ENCODE measurements at regions not wholly inside any gene's neighbourhood (a gene's known extent, or its start where the extent isn't known, plus 50 kb on each side); places are given as distances from the start of the nearest gene placed in this dataset.

DNA sequence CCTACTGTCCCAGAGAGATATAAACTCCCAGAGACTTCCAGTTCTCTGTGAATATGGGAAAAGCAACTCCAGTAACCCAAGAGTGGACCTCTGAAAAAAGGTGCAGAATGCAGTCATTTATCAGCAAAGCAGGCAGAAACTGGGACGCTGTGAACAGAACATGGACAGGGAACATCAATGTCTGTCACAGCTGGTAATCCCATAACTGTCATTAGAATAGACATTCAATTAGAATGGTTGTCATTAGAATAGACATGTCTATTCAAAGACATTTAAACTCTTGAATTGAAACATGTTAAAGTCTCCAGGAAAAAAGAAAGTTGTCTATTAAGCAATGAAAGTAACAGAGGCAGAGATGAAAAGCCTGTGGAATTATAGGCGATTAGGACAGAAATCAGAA lies 302.1 kb downstream of the BTBD3 start:
- intact Hi-C loops (cut with micrococcal nuclease): no loop called here
- Histone ChIP-seq H3K27me3 (ENCODE audit: control insufficient read depth in 2 of 2, insufficient read depth in 2 of 2, low read length in 2 of 2) (no peaks in the 10 kb centered on the region), H3K9ac (replicated peaks; ENCODE audit: extremely low read depth, insufficient read depth, low read length) (no peak overlapping the region), H3K4me2 (ENCODE audit: insufficient read depth, low read length) (no peak overlapping the region), H4K20me1 (replicated peaks; ENCODE audit: control insufficient read depth, extremely low read depth, insufficient read depth, low read length) (no peaks in the 10 kb centered on the region), H3K4me3 (replicated peaks in 1 of 3; ENCODE audit: insufficient read depth in 1 of 3, low read depth in 1 of 3, low read length in 3 of 3) (no peak overlapping the region), H3K27ac (ENCODE audit: insufficient read depth, low read depth, low read length) (no peak overlapping the region), H2AFZ (ENCODE audit: low read depth, low read length) (no peak overlapping the region), H3K4me1 (ENCODE audit: control insufficient read depth, extremely low read depth, insufficient read depth, low read length) (no peaks in the 10 kb centered on the region), H3K9me1 (replicated peaks; ENCODE audit: control insufficient read depth, extremely low read depth, insufficient read depth, low read length) (no peaks in the 10 kb centered on the region), H3K9me3 (replicated peaks; ENCODE audit: control insufficient read depth, insufficient read depth, low read length) (no peaks in the 10 kb centered on the region), H3K36me3 (ENCODE audit: control insufficient read depth in 2 of 2, extremely low read depth in 1 of 2, insufficient read depth in 2 of 2, low read length in 2 of 2) (no peaks in the 10 kb centered on the region), H3K79me2 (ENCODE audit: control insufficient read depth, insufficient read depth, low read length) (no peaks in the 10 kb centered on the region)
- dilution Hi-C loops (cut with MboI; ENCODE audit: extremely low pct_ligation_motif_present, low sequenced_read_pairs): no loop called here
- FAIRE-seq (no peak), DNase-seq (ENCODE audit: low read depth, low spot score) (no peak)
- ChIA-PET CTCF (interaction anchor here (2.2 kb wide), 1 partner anchor 12 kb away, joined by 9 read pairs; no protein-coding TSS in a partner anchor), POLR2A (no interaction called here)
- BruUV-seq (replicated peaks): no TSS peak
- TF ChIP-seq GATA2 (IDR thresholded peaks at IDR 0.05; ENCODE audit: insufficient read depth, insufficient read length, low read depth, low read length): no peak
- no peak for TF ChIP-seq JUN (IDR thresholded peaks at IDR 0.05; ENCODE audit: borderline replicate concordance, insufficient read depth, insufficient read length, low read depth)
- no peak for TF ChIP-seq POLR2A (IDR thresholded peaks at IDR 0.05; ENCODE audit: low read depth, low read length)

DNA sequence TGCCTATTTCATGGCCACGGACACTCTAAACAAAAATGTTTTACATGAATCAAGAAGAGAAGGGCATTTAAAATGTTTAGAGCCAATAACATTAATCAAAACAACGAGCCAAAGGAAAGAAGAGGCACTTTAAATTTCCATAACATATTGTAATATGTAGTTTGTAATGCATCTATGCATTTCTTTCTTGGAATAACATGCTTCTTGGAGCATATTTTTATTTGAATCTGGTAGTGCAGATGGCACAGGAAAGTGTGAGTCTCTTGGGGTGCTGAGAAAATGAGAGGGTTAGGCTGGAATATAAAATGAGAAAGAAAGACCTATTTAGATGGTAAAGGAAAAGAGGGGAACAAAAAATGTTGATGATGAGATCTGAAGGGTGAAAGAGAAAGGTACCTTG lies 305.4 kb downstream of the BTBD3 start:
- no TSS peak for BruUV-seq (replicated peaks)
- no peak overlapping the region for H3K4me2 ChIP-seq (ENCODE audit: insufficient read depth, low read length)
- intact Hi-C loops (cut with micrococcal nuclease): no loop called here
- no peak overlapping the region for H3K9ac ChIP-seq (replicated peaks; ENCODE audit: extremely low read depth, insufficient read depth, low read length)
- H3K79me2 ChIP-seq (ENCODE audit: control insufficient read depth, insufficient read depth, low read length): no peaks in the 10 kb centered on the region
- no peak overlapping the region for H3K4me3 ChIP-seq (replicated peaks in 1 of 3; ENCODE audit: insufficient read depth in 1 of 3, low read depth in 1 of 3, low read length in 3 of 3)
- H3K4me1 ChIP-seq (ENCODE audit: control insufficient read depth, extremely low read depth, insufficient read depth, low read length): no peaks in the 10 kb centered on the region
- ChIA-PET POLR2A (no interaction called here), CTCF (no interaction called here)
- no peak overlapping the region for H2AFZ ChIP-seq (ENCODE audit: low read depth, low read length)
- H3K9me1 ChIP-seq (replicated peaks; ENCODE audit: control insufficient read depth, extremely low read depth, insufficient read depth, low read length): no peaks in the 10 kb centered on the region
- TF ChIP-seq EZH2 (IDR thresholded peaks at IDR 0.05; ENCODE audit: borderline replicate concordance, low read depth, low read length, severe bottlenecking): no peak
- TF ChIP-seq JUN (IDR thresholded peaks at IDR 0.05; ENCODE audit: borderline replicate concordance, insufficient read depth, insufficient read length, low read depth): no peak
- TF ChIP-seq GATA2 (IDR thresholded peaks at IDR 0.05; ENCODE audit: insufficient read depth, insufficient read length, low read depth, low read length): no peak
- TF ChIP-seq, protein P1, sequence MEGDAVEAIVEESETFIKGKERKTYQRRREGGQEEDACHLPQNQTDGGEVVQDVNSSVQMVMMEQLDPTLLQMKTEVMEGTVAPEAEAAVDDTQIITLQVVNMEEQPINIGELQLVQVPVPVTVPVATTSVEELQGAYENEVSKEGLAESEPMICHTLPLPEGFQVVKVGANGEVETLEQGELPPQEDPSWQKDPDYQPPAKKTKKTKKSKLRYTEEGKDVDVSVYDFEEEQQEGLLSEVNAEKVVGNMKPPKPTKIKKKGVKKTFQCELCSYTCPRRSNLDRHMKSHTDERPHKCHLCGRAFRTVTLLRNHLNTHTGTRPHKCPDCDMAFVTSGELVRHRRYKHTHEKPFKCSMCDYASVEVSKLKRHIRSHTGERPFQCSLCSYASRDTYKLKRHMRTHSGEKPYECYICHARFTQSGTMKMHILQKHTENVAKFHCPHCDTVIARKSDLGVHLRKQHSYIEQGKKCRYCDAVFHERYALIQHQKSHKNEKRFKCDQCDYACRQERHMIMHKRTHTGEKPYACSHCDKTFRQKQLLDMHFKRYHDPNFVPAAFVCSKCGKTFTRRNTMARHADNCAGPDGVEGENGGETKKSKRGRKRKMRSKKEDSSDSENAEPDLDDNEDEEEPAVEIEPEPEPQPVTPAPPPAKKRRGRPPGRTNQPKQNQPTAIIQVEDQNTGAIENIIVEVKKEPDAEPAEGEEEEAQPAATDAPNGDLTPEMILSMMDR (IDR thresholded peaks at IDR 0.05; ENCODE audit: extremely low read depth in 1 of 2, insufficient read depth in 1 of 2, low read depth in 1 of 2, low read length in 2 of 2): no peak
- no peak for TF ChIP-seq POLR2A (IDR thresholded peaks at IDR 0.05; ENCODE audit: low read depth, low read length)
- no peak for TF ChIP-seq FOS (IDR thresholded peaks at IDR 0.05; ENCODE audit: borderline replicate concordance, insufficient read depth, low read length)
- TF ChIP-seq, protein P2, sequence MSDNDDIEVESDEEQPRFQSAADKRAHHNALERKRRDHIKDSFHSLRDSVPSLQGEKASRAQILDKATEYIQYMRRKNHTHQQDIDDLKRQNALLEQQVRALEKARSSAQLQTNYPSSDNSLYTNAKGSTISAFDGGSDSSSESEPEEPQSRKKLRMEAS (IDR thresholded peaks at IDR 0.05; ENCODE audit: insufficient read depth, insufficient read length): no peak
- no peak for TF ChIP-seq MYC (IDR thresholded peaks at IDR 0.05; ENCODE audit: low read depth, low read length)
- TF ChIP-seq POLR2AphosphoS5 (IDR thresholded peaks at IDR 0.05; ENCODE audit: insufficient read depth, low read depth, low read length): no peak
- FAIRE-seq (no peak), DNase-seq (ENCODE audit: low read depth, low spot score) (no peak)
- H3K36me3 ChIP-seq (ENCODE audit: control insufficient read depth in 2 of 2, extremely low read depth in 1 of 2, insufficient read depth in 2 of 2, low read length in 2 of 2): no peaks in the 10 kb centered on the region
- no peak overlapping the region for H3K27ac ChIP-seq (ENCODE audit: insufficient read depth, low read depth, low read length)
- no peaks in the 10 kb centered on the region for H4K20me1 ChIP-seq (replicated peaks; ENCODE audit: control insufficient read depth, extremely low read depth, insufficient read depth, low read length)
- no peaks in the 10 kb centered on the region for H3K27me3 ChIP-seq (ENCODE audit: control insufficient read depth in 2 of 2, insufficient read depth in 2 of 2, low read length in 2 of 2)
- dilution Hi-C loops (cut with MboI; ENCODE audit: extremely low pct_ligation_motif_present, low sequenced_read_pairs): no loop called here
- no peaks in the 10 kb centered on the region for H3K9me3 ChIP-seq (replicated peaks; ENCODE audit: control insufficient read depth, insufficient read depth, low read length)
